NCI-H510A (cell line): ENCODE measurements at regions not wholly inside any gene's neighbourhood (a gene's known extent, or its start where the extent isn't known, plus 50 kb on each side); places are given as distances from the start of the nearest gene placed in this dataset.
"Not testable (repeated sequence)": the region's sequence is repeated elsewhere in the genome, so short reads cannot be mapped to it uniquely, and the experiment has no call there.

Experiments
- DNase-seq: peaks from one replicate; lab custom pipeline; 2025; lab: John Stamatoyannopoulos, UW

DNA sequence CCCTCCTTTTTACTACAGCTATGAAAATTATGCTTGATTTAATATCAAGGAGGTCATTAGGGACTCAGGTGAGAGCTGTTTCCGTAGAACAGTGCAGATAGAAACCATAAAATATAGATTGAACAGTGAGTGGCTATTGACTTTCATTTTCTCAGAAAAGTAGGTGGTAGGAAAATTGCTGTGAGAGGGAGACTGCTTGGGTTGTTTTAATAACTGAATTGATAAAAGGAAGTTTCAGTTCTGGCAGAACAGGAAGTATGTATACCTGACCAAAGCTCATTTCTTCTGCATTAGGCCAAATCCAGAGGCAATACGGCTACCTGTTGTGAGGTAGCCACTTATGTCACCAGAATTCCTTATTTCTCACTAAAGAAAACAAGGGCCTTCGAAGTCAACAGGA lies 761.7 kb upstream of the ARRDC3 start:
- DNase-seq: no peak

DNA sequence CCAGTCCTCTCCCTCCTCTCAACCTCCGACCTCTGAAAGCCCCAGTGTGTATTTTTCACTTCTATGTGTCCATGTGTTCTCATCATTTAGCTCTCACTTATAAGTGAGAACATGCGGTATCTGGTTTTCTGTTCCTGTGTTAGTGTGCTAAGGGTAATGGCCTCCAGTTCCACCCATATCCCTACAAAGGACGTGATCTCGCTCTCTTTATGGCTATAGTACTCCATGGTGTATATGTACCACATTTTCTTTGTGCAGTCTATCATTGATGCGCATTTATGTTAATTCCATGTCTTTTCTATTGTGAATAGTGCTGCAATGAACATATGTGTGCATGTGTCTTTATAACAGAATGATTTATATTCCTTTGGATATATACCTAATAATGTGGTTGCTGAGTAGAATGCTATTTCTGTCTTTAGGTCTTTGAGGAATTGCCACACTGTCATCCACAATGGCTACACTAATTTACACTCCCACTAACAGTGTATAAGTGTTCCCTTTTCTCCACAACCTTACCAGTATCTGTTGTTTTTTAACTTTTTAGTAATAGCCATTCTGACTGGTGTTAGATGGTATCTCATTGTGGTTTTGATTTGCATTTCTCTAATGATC lies 749.3 kb upstream of the ARRDC3 start:
- not testable (repeated sequence) for DNase-seq

DNA sequence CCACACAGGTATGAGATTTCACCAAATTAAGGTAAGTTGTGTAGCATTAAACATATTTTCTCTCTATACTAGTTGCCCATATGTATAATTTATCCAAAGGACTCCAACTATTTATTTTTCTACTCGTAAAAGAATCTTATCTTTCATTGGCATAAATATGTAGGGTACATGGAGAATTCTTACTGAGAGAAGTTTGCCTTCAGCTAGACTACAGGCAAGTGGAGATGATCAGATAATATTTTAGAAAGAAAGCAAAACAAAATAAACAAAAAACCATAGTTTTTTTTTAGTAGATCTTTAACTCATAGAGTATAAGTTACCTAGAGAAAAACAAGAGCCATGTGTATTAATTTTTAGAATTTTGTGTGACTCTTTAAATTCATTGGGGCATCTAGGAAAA lies 743.1 kb upstream of the ARRDC3 start:
- DNase-seq: no peak

DNA sequence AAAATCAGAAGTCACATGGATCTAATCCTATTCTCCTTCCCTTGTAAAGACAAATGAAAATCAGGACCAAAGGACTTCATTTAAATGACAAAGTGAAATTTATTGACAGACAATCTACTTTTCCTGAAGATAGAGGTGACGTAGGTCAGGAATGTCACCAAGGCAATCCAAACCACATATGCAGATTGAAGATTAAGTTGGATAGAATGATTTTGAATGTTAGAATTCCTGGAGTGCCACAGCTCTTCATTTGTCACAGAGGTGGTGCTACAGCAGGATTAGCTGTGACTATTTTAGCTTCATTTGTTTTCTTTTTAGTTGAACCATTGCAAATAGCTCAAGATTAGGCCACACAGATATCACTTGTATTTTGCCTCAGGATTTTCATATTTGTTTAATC lies 736.0 kb upstream of the ARRDC3 start:
- DNase-seq: no peak

DNA sequence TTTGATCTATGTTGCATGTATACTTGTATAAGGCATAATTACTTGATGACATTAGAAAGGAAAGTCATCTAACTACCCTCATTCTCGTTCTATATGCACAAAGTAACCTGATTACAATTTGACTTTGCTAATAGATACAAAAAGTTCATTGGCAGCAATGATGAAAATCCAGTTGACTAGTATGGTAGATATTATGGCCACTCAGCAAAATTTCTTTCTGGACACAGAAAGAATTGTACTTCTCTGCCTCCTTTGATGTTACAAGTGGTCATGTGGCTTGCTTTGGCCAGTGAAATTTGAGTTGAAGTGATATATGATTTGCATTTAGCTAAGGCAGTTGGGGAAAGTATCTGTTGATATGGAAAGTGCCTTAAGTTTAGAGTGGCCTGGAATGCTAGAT lies 723.7 kb upstream of the ARRDC3 start:
- DNase-seq: no peak

DNA sequence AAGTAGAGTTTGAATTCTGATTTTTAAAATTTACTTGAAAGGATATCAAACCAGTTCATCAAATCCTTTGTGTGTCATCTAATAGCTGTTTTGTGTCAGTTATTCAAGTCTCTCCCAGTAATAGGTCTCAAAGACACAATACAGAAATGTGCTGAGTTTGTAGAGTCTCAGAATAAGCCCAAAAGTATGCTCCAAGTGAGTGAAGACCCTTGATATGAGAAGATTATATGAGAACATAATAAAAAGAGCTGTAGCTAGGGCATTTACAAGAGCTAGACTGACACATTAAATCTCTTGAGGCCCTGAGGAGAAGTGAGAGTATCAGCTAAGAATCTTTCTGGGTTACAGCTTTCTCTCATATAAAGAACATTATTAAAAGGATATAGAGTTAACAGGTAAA lies 721.0 kb upstream of the ARRDC3 start:
- no peak for DNase-seq

DNA sequence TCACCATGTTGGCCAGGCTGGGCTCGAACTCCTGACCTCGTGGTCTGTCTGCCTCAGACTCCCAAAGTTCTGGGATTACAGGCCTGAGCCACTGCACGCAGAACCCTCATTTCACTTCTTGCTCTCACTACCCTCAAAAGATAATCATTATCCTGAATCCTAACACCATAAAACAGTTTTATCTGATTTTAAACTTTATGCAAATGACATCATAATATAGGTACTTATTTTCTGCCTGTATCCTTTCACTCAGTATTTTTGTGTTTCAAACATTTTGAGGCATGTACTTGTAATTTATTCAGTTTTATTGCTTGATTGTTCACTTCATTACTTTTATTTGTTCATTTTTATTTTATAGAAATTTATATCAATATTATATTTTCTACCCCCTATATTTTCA lies 719.2 kb upstream of the ARRDC3 start:
- DNase-seq: no peak

DNA sequence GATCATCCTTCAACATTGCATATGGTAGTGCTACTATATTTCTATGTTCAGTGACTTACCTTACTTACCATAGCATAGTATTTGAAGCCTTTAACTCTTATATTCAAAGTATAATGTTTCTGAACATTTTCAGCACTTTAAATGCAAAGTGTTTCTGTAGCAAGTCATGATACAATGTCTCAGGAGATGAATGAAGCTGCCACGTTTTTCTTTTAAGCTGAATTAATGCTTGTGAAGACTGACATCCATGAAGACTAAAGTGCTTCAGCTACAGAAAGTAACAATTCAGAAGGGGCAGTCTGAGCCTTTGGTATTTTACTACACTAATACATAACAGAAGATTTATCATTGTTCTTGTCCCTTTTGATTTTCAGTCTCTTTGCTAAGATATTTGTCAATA lies 709.1 kb upstream of the ARRDC3 start:
- DNase-seq: no peak

DNA sequence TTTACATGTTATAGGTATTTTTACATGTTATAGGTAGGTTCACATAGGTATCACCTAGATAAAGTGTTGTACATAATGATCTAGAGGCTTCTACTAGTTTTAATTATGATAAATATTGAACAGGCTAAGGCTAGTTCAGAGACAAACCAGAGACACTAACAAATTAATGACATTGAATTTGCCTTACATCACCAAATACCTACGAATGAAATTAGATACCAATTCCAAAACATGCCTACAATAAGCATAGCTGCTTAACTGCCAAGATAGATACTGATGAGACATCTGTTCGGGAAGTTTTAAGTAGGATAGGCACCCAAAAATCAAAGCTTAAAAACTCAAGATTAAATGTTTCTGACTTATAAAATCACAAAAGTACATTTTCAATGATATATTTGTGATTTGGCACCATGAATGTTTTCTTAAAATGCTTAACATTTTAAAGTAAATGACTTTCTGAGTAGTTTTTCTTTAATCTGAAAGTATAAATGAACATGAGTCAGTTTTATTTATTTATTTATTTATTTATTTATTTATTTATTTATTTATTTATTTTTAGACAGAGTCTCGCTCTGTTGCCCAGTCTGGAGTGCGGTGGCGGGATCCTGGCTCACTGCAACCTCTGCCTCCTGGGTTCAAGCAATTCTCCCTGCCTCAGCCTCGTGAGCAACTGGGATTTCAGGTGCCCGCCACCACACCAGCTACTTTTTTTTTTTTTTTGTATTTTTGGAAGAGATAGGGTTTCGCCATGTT lies 703.1 kb upstream of the ARRDC3 start:
- DNase-seq: no peak

DNA sequence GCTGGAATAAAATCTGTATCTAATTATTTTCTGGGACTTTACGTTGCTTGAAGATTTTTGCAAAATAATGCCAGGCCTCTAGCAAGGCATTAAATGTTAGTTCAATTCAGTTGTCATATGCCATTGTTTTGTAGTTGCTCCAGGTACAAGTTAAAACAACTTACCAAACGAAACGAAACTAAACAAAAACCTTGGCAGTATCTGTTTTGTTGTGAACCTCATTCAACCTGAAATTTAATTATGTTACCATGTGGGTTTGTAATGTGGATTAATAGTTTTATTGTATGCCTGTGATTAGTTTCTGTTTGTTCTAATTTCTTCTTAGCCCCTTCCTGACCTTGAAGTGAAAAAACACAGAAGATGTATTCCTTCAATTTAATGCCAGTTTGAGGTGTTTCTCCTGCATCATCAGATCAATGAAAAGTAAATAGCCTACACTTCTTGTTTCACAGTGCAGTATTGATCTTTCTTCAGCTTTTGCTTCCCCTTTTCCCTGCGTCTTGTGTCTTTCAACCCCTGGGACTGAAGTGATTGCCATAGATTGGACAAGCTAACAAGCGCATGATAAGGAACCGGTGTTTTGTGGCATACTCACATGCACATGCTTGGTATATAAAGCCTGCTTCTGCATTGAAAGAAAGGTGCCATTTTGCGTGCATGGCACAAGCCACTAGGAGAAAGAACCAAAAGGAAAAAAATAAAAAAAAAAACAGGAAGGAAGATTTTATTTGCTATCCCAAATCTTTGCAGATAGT lies 699.0 kb upstream of the ARRDC3 start:
- no peak for DNase-seq

DNA sequence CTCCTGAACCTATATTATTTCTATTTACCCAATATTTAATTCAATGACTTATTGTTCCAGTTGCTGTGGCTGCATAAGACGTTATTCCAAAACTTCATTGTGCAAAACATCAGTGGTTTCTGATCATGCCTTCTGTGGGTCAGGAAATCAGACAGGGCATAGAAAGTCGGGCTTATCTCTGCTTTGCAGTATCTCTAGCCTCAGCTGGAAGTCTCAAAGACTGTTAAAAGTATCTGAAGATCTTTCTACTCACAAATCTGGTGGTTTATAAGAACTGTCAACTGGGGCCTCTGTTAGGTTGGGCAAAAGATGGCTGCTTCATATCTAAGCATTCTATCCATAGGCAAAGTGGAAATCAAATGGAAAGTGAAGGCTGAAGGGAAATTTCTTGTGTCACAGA lies 687.7 kb upstream of the ARRDC3 start:
- no peak for DNase-seq

DNA sequence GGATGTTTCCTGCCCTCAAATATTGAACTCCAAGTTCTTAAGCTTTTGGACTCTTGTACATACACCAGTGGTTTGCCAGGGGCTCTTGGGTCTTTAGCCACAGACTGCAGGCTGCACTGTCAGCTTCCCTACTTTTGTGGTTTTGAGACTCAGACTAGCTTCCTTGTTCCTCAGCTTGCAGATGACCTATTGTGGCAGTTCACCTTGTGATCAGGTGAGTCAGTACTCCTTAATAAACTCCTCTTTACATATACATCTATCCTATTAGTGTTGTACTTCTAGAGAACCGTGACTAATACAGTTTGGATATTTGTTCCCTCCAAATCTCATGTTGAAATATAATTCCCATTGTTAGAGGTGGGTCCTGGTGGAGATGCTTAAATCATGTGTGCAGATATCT lies 681.9 kb upstream of the ARRDC3 start:
- no peak for DNase-seq

DNA sequence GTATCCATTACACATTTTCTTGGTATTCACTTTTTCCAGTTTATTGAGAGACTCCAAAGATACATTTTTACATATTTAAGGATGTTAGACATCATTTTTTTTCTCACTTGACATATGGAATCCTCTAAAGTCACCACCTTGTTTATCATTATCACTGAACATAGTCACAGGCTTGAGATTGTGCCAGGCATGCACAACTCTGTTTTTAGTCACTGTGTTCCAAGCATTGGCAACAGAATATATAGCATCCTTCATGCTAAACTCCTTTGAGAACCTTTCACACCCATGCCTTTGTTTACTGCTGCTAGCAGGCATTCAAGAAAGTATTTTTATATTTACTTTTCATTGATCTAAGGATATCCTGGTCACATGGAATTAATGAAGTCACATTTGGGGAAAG lies 668.6 kb upstream of the ARRDC3 start:
- no peak for DNase-seq

DNA sequence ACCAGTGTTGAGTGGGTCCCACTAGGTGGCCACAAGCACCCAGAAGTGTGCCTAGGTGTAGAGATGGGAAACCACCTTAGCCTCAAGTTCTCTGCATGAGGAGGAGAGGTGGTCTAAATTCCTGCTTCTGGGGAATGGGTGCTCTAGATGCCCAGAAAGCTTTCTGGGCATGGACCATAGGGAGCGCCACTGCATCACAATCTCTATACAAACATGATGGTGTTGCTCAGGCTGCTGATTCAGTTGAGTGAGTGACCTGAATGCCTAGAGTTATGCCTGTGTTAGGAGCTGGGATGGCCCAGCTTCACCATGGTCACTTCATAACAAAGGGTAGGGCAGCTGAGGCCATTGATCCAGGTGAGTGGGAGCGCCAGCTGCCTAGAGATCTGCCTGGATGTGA lies 667.9 kb upstream of the ARRDC3 start:
- DNase-seq: no peak

DNA sequence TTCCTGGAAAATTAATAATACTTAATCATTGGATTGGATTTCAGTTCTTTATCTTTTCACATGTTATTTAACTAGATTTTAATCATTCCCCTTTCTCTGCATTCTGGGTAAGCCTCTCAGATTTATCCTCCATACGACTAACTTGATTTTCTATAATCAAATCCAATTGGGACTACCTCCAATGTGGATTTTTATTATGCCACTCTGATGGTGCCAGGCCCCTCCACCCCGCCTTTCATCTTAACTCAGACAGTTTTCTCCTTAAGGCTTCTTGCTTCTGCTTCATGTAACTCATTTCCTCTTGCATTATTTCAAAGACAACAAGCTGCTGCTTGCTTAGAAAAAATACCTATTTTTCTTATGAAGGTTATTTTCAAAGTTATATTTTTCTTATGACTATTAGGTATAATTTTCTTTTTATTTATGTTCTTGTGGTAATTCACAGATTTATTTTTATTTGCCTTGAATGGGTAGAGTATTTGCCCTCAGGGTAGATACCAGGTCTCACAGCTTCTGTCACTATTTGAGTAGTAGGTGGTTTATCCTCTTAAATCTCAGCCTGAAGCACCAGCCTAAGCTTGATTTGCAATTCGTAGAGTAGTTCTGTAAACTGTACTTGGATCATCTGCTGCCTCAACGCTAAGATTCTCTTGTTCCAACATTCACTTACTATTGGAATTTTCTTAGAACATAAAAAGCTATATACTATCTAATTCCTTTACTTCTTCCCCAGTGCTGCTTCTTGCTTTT lies 659.0 kb upstream of the ARRDC3 start:
- no peak for DNase-seq

DNA sequence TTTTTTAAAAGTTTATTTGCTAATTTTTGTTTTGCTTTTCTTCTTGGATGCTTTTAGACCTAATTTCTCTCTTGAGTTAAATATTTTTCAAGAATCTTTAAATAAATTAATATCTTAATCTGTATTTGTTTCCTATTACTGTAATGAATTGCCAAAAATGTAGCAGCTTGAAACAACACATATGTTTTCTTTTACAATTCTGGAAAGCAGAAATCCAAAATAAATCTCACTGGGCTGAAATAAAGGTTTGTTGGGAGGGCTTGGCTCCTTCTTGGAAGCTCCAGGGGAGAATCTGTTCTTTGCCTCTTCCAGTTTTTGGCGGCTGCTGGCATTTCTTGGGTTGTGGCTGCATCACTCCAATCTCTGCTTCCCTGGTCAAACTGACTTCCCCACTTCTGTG lies 658.1 kb upstream of the ARRDC3 start:
- no peak for DNase-seq

DNA sequence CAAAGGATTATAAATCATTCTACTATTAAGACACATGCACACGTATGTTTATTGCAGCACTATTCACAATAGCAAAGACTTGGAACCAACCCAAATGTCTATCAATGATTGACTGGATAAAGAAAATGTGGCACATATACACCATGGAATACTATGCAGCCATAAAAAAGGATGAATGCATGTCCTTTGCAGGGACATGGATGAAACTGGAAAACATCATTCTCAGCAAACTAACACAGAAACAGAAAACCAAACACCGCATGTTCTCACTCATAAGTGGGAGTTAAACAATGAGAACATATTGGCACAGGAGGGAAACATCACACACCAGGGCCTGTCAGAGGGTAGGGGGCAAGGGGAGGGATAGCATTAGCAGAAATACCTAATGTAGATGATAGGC lies 646.7 kb upstream of the ARRDC3 start:
- not testable (repeated sequence) for DNase-seq

DNA sequence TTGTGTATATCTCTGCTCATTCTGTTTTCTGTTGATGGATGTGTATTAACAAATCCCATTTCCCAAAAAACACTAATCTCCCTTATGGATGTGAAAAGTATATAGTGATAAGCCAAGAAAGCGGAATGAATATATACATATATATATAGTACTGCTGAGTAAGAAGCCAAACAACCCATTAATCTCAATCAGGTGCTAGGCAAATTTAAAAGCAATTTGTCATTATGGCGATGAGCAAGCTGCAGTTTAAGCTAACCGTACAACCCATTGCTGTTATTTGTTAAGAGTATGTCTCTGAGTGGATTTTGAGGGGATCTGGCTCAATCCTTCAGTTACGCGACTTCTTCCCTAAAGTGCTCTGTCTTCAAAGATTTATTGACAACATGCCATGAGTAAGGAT lies 640.4 kb upstream of the ARRDC3 start:
- DNase-seq: no peak

DNA sequence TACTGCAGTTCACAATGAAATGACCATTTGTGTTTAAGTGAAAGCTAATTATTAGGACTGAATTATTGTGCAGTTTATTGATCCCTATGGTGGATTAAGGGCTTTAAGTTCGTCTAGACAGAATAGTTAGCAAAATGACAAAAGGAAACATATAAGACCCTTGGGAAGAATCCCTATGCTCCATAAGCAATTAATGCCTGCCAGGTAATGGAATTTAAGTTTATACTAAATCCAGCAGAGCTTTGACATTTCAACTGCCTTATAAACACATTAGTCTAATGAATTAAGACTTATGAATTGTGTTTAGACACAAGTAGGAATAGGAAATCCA lies 640.0 kb upstream of the ARRDC3 start:
- no peak for DNase-seq

DNA sequence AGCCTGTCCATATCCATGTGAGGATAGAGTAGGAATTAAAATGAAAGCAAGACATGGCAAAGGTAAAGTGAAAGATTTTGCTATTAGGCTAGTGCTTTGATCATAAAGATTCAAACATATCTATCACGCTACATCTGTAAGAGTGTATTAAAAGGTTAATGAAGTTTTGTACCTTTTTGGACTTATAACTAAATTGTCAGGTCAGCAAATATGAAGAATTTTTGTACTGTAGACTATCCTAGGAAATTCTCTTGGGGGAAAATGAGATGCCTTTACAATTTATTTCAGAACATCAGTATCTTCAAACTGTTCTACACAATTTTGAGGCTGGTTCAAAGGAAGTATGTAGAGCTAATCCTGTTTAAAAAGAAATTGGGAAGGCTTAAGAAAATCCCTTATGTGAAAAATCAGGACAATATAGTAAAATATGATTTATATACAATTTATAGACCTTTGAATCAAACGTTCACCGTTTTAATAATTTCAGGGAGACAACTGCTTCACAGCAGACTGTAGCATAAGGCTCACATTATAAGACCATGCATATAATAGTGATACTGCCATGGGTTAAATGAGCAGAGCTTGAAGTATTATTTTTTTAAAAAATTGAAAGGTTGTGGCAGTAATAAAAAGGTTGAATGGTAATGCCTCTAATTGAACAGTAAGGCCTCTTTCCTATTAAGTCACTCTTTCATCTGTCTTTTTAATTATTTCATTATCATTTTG lies 639.5 kb upstream of the ARRDC3 start:
- no peak for DNase-seq

DNA sequence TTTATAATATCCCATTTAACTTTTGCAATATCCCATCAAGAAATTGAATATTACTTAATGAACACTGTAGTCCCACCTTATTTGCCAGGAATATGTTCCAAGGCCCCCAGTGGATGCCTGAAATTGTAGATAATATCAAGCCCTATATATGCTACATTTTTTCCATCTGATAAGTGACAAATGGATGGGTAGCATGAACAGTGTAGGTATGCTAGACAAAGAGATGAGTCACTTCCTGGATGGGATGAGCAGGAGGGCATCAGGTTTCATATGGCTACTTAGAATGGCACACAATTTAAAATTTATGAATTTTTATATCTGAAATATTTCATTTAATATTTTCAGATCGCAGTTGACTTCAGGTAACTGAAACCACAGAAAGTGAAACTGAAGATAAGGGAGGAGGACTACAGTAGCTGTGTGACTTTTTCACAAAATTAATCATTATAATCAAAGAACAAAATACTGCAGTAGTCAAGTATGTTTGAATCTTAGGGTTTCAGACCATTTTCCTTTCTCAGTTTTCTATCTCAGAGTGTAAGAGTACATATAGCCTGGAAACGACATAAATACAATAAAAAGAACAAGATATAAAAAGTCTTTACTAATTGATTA lies 636.4 kb upstream of the ARRDC3 start:
- DNase-seq: no peak

DNA sequence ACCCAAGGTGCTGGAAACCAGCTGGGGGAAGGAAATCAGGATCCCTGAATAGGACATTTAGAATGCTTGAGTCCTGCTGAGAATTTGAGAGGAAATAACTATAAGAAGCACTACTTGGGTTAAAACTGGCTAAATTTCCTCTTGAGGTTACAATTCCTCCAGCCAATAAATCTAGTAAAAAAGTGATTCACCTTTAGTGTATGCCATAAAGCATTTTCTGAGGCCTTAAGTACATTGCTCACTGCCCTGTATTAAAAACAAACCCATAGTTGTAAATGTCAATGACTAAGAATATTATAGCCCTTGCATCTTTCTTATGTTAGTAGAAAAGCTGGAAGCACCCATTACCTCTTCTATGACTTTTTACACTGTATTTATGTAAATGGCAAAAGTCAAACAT lies 634.7 kb upstream of the ARRDC3 start:
- no peak for DNase-seq
